IMR-90 (cell line): ENCODE measurements at regions not wholly inside any gene's neighbourhood (a gene's known extent, or its start where the extent isn't known, plus 50 kb on each side); places are given as distances from the start of the nearest gene placed in this dataset.

Source experiments
- ATAC-seq: fragments of 200-7000 bp; cut with Tn5 transposase; 2 replicates; pipeline ENCODE4 v1.9.1; 2020; ENCODE audit warnings: low read depth, mild to moderate bottlenecking, moderate library complexity
- BruUV-seq: library from RNA; stranded (reverse); fragments of 400-500 nt; replicated peaks from 2 replicates; lab custom pipeline; 2021; lab: Mats Ljungman, UMichigan
- CTCF ChIA-PET: fragments of 300-600 bp; formaldehyde crosslinking; extraction: SDS; loops from one replicate; lab custom pipeline; 2021; ENCODE audit warnings: antibody characterized with exemption; lab: Yijun Ruan, JAX
- POLR2A ChIA-PET: fragments of 300-600 bp; sonication (Branson Sonifier 250); formaldehyde crosslinking; loops from one replicate; lab custom pipeline; 2022; ENCODE audit warnings: antibody characterized with exemption; ENCODE audit not compliant: unreplicated experiment; lab: Charles Lee
- DNase-seq: peaks from one replicate; pipeline ENCODE4 v3.0.0; 2013
- H2AFZ ChIP-seq: replicated peaks from 2 replicates; pipeline ENCODE3; 2013; ENCODE audit warnings: low read length, mild to moderate bottlenecking; ENCODE audit not compliant: poor library complexity
- H2AK5ac ChIP-seq: 2 replicates; pipeline ENCODE4 v1.6.1; 2013; ENCODE audit warnings: low read depth, low read length, inconsistent platforms
- H2AK9ac ChIP-seq: replicated peaks from 2 replicates; pipeline ENCODE3; 2013; ENCODE audit warnings: mild to moderate bottlenecking, low read depth, low read length, moderate library complexity; ENCODE audit not compliant: poor library complexity
- H2BK120ac ChIP-seq: 2 replicates; pipeline ENCODE4 v1.6.1; 2013; ENCODE audit warnings: low read depth, low read length, inconsistent platforms
- H2BK15ac ChIP-seq: 3 replicates; pipeline ENCODE4 v1.6.1; 2013; ENCODE audit warnings: low read depth, low read length, inconsistent platforms
- H2BK20ac ChIP-seq: 2 replicates; pipeline ENCODE4 v1.6.1; 2013; ENCODE audit warnings: low read depth, mild to moderate bottlenecking, inconsistent platforms, low read length, moderate library complexity
- H2BK5ac ChIP-seq: 2 replicates; pipeline ENCODE4 v1.6.1; 2013; ENCODE audit warnings: mild to moderate bottlenecking, low read depth, low read length, inconsistent platforms; ENCODE audit not compliant: poor library complexity, severe bottlenecking
- H3K14ac ChIP-seq: replicated peaks from 2 replicates; pipeline ENCODE4 v1.6.1; 2013; ENCODE audit warnings: low read depth, low read length, inconsistent platforms
- H3K18ac ChIP-seq: 2 replicates; pipeline ENCODE4 v1.6.1; 2013; ENCODE audit warnings: low read depth, low read length, control low read depth
- H3K23ac ChIP-seq: 2 replicates; pipeline ENCODE4 v1.6.1; 2013; ENCODE audit warnings: low read depth, low read length, inconsistent platforms
- H3K27ac ChIP-seq: 2 replicates; pipeline ENCODE4 v1.5.1; 2013; ENCODE audit warnings: mild to moderate bottlenecking, control low read depth, low read length; ENCODE audit not compliant: insufficient read depth
- H3K27me3 ChIP-seq: 2 replicates; pipeline ENCODE4 v1.6.1; 2013; ENCODE audit warnings: low read length; ENCODE audit not compliant: control insufficient read depth, insufficient read depth
- H3K36me3 ChIP-seq: 2 replicates; pipeline ENCODE4 v1.6.1; 2013; ENCODE audit warnings: low read length, mixed read lengths; ENCODE audit not compliant: control insufficient read depth, insufficient read depth
- H3K4ac ChIP-seq: 2 replicates; pipeline ENCODE4 v1.6.1; 2013; ENCODE audit warnings: low read depth, low read length, inconsistent platforms
- H3K4me1 ChIP-seq: 2 replicates; pipeline ENCODE4 v1.6.1; 2013; ENCODE audit warnings: low read length, mixed read lengths; ENCODE audit not compliant: control insufficient read depth, insufficient read depth
- H3K4me2 ChIP-seq: 2 replicates; pipeline ENCODE4 v1.6.1; 2013; ENCODE audit warnings: low read depth, mild to moderate bottlenecking, control low read depth, low read length, moderate library complexity
- H3K4me3 ChIP-seq: 2 replicates; pipeline ENCODE4 v1.5.1; 2013; ENCODE audit warnings: low read depth, mild to moderate bottlenecking, control low read depth, low read length, moderate library complexity; ENCODE audit not compliant: insufficient read depth
- H3K56ac ChIP-seq: 2 replicates; pipeline ENCODE4 v1.6.1; 2013; ENCODE audit warnings: low read length, inconsistent platforms; ENCODE audit not compliant: insufficient read depth; ENCODE audit errors: extremely low read depth
- H3K79me1 ChIP-seq, 2 experiments: 2 replicates each; pipeline ENCODE4 v1.6.1; 2013; ENCODE audit warnings: low read length in 2 of 2, inconsistent platforms in 1 of 2, low read depth in 1 of 2
- H3K9ac ChIP-seq: 2 replicates; pipeline ENCODE4 v1.6.1; 2013; ENCODE audit warnings: low read depth, low read length, control low read depth
- H3K9me1 ChIP-seq: 2 replicates; pipeline ENCODE4 v1.6.1; 2013; ENCODE audit warnings: low read length, inconsistent platforms; ENCODE audit not compliant: insufficient read depth
- H3K9me3 ChIP-seq: 2 replicates; pipeline ENCODE4 v1.6.1; 2013; ENCODE audit warnings: low read length; ENCODE audit not compliant: control insufficient read depth, insufficient read depth
- H4K20me1 ChIP-seq: 2 replicates; pipeline ENCODE4 v1.6.1; 2013; ENCODE audit warnings: low read length, inconsistent platforms; ENCODE audit not compliant: insufficient read depth
- H4K5ac ChIP-seq: 2 replicates; pipeline ENCODE4 v1.6.1; 2013; ENCODE audit warnings: mild to moderate bottlenecking, low read depth, low read length, control low read depth
- H4K8ac ChIP-seq, 2 experiments: 2 replicates each; pipeline ENCODE4 v1.6.1; 2013; ENCODE audit warnings: low read depth in 2 of 2, low read length in 2 of 2, control low read depth in 1 of 2, inconsistent platforms in 1 of 2
- H4K91ac ChIP-seq: 2 replicates; pipeline ENCODE4 v1.6.1; 2013; ENCODE audit warnings: low read depth, low read length, inconsistent platforms; ENCODE audit not compliant: insufficient read depth
- BHLHE40 ChIP-seq: fragments of 150-350 bp; IDR thresholded peaks from 2 replicates; pipeline ENCODE4 v1.6.1; 2016; ENCODE audit warnings: mild to moderate bottlenecking, low read depth, low read length
- CEBPB ChIP-seq: IDR thresholded peaks from 2 replicates; pipeline ENCODE4 v1.6.1; 2012; ENCODE audit warnings: low read depth, low read length, improper control_type of control experiment
- CHD1 ChIP-seq: IDR thresholded peaks from 2 replicates; pipeline ENCODE4 v1.6.1; 2012; ENCODE audit warnings: low read depth, low read length, improper control_type of control experiment
- CTCF ChIP-seq: conservative IDR thresholded peaks from 2 replicates; pipeline ENCODE4 v1.5.1; 2012; ENCODE audit warnings: mild to moderate bottlenecking, low read depth, low read length, improper control_type of control experiment
- ELK1 ChIP-seq: fragments of 150-350 bp; IDR thresholded peaks from 2 replicates; pipeline ENCODE4 v1.6.1; 2016; ENCODE audit warnings: low read depth, mild to moderate bottlenecking, low read length, moderate library complexity, borderline replicate concordance
- FOS ChIP-seq: fragments of 150-350 bp; IDR thresholded peaks from 2 replicates; pipeline ENCODE4 v1.6.1; 2016; ENCODE audit warnings: low read depth, low read length
- MAFK ChIP-seq: IDR thresholded peaks from 2 replicates; pipeline ENCODE4 v1.6.1; 2012; ENCODE audit warnings: low read depth, low read length, improper control_type of control experiment
- MAZ ChIP-seq: IDR thresholded peaks from 2 replicates; pipeline ENCODE4 v1.6.1; 2012; ENCODE audit warnings: low read depth, mild to moderate bottlenecking, low read length, improper control_type of control experiment, moderate library complexity, borderline replicate concordance
- MXI1 ChIP-seq: IDR thresholded peaks from 2 replicates; pipeline ENCODE4 v1.6.1; 2012; ENCODE audit warnings: low read depth, mild to moderate bottlenecking, low read length, moderate library complexity, borderline replicate concordance
- NFE2L2 ChIP-seq: fragments of 150-350 bp; IDR thresholded peaks from 2 replicates; pipeline ENCODE4 v1.6.1; 2016; ENCODE audit warnings: low read depth, mild to moderate bottlenecking, low read length
- POLR2A ChIP-seq: IDR thresholded peaks from 2 replicates; pipeline ENCODE4 v1.6.1; 2012; ENCODE audit warnings: mild to moderate bottlenecking, low read depth, low read length
- RAD21 ChIP-seq: IDR thresholded peaks from 2 replicates; pipeline ENCODE4 v1.6.1; 2012; ENCODE audit warnings: low read length, improper control_type of control experiment
- RCOR1 ChIP-seq: IDR thresholded peaks from 2 replicates; pipeline ENCODE4 v1.6.1; 2012; ENCODE audit warnings: mild to moderate bottlenecking, low read length, improper control_type of control experiment; ENCODE audit not compliant: insufficient replicate concordance
- RFX5 ChIP-seq: IDR thresholded peaks from 2 replicates; pipeline ENCODE4 v1.8.0; 2012; ENCODE audit warnings: low read depth, mild to moderate bottlenecking, low read length, moderate library complexity
- USF2 ChIP-seq: fragments of 150-350 bp; IDR thresholded peaks from 2 replicates; pipeline ENCODE4 v1.6.1; 2017; ENCODE audit warnings: mild to moderate bottlenecking, antibody characterized with exemption, low read length, low read depth
- WGBS, 2 experiments: methylation state at CpG; one replicate each; pipeline versions ENCODE4 v1.1.5 to v1.1.7; 2013; ENCODE audit warnings: missing lambda C conversion rate in 2 of 2; ENCODE audit not compliant: insufficient read length in 1 of 2; ENCODE audit errors: extremely low coverage in 2 of 2; 5-methylcytosine and 5-hydroxymethylcytosine counted together
- dilution Hi-C: fragments of 300-500 bp; cut with HindIII; formaldehyde crosslinking; loops from one replicate; pipeline ENCODE4 v1.14.3; 2018; ENCODE audit warnings: low sequenced_read_pairs; ENCODE audit not compliant: unreplicated experiment
- in situ Hi-C: fragments of 300-500 bp; cut with MboI; formaldehyde crosslinking; loops from 3 replicates; pipeline ENCODE4 v1.14.3; 2019; ENCODE audit warnings: low sequenced_read_pairs, inconsistent platforms, mixed read lengths
- intact Hi-C: fragments of 100-400 bp; cut with micrococcal nuclease; formaldehyde crosslinking; loops from 2 replicates; pipeline ENCODE4 v1.10.0; 2022

- Histone ChIP-seq H3K36me3 (no peaks in the 10 kb centered on the region), H3K4ac (no peak overlapping the region), H3K56ac (no peak overlapping the region), H2AK9ac (no peak overlapping the region), H3K79me1 (no peaks in the 10 kb centered on the region), H3K27me3 (peaks cover 25% of the 10 kb centered on the region), H2AK5ac (no peak overlapping the region), H4K20me1 (no peaks in the 10 kb centered on the region), H3K18ac (no peak overlapping the region), H3K9me1 (no peaks in the 10 kb centered on the region), H3K9ac (no peak overlapping the region), H2BK5ac (no peak overlapping the region), H3K4me1 (no peaks in the 10 kb centered on the region), H2BK20ac (no peak overlapping the region), H4K8ac (no peak overlapping the region), H3K27ac (no peak overlapping the region), H3K4me3 (no peak overlapping the region), H2BK120ac (no peak overlapping the region), H4K5ac (no peak overlapping the region), H2AFZ (no peak overlapping the region), H3K23ac (no peak overlapping the region), H2BK15ac (no peak overlapping the region), H3K14ac (no peak overlapping the region), H3K4me2 (no peak overlapping the region), H3K9me3 (peaks cover 8% of the 10 kb centered on the region), H4K91ac (no peak overlapping the region)
- in situ Hi-C loops (no loop called here), intact Hi-C loops (no loop called here), dilution Hi-C loops (no loop called here)
- ChIA-PET CTCF (no interaction called here), POLR2A (no interaction called here)
- no TSS peak for BruUV-seq
- no peak for ATAC-seq
- 75% methylated on average over 2 of the region's 11 CpGs; no CpG with 5 or more reads in 1 of the 2 experiments for WGBS, 2 experiments
- no peak for DNase-seq
- TF ChIP-seq POLR2A (no peak), CHD1 (no peak), CEBPB (no peak), BHLHE40 (no peak), MXI1 (no peak), RCOR1 (no peak), USF2 (no peak), CTCF (no peak), RAD21 (no peak), RFX5 (no peak), MAZ (no peak), FOS (no peak), NFE2L2 (no peak), MAFK (no peak), ELK1 (no peak)
Observed at GRCh38 chr21:43297989-43298388, 128.9 kb downstream of the SIK1 start.
